ENCODE measurements at regions not wholly inside any gene's neighbourhood (a gene's known extent, or its start where the extent isn't known, plus 50 kb on each side); places are given as distances from the start of the nearest gene placed in this dataset.
"Not testable (repeated sequence)": the region's sequence is repeated elsewhere in the genome, so short reads cannot be mapped to it uniquely, and the experiment has no call there.

DNA sequence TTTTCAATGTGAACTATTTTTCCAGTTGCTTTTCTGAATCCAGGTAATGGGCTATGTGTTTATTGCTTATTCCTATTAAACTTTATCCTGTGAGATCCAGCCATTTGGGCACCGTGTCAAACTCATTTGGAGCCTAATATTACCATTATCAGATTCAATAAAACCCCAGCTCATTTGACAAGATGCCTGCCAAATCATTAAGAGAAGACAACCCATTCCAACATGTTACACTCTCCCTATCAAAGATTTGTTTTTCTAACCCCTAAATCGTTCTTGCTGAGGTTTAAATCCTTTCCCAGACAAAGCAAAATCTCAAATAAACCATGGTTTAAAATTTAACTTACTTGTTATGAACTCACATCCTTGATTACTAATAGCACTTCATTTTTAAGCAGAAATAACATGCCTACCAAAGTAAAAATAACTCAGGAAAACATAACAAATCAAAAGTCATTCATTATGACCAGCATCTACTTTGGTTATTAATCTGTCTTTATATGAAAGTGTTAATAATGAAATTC, 130.0 kb upstream of the TCF21 start:
- no peak for DNase-seq

GRCh38 chr6:133759524-133759923, 129.4 kb upstream of the TCF21 start:
- no peak for DNase-seq

DNA sequence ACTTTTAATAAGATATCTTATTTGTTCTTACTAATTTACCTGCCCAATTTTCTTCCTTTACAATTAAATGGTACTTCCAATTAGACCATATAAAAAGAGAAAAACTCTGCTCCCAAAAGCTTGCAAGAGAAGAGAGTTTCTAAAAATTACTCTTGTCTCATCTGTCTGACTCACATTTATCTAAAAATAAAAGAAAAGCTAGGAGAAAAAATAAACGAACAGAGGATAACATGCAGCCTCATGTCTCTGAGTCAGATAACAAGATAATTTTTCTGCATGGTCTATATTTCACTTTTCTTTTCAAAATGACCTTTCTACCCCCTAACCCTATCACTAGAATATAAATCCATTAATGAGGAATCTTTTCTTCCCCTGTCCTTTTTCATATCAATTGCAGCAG, 127.2 kb upstream of the TCF21 start:
- no peak for DNase-seq

DNA sequence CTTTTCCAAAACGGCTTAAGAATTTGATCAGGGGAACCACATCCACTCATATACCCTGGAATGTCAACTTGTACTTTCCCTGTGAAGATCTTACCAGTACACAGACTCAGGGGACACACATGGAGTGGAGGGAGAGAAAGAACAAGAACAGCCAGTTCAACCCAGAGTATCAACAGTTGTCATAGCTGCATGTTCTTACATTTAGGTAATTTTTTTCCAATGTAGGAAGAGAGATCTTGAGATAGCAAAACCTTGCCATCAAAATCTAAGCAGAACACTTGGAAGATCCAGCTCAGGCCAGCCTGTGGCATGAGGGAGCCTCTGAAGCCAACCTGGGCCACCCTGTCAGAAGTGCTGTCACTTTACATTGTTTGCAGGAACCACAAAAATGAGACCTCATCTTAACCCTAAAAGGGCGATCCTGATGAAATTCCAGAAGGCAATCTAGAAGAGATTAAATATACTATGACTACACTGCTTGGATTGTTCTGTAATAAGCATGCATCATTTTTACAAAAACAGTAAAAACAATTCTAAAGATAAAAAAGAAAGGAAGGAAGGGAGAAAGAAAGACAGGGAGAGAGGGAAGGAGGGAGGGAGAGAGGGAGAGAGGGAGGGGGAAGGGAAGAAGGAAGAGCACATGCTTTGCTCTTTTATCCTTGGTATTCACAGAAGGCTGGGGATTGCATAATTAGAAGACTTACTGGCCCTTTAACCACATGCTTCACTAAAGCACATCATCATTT, 124.7 kb upstream of the TCF21 start:
- no peak for DNase-seq

- no peak for DNase-seq
Observed at GRCh38 chr6:133764754-133765208, 124.1 kb upstream of the TCF21 start.

DNA sequence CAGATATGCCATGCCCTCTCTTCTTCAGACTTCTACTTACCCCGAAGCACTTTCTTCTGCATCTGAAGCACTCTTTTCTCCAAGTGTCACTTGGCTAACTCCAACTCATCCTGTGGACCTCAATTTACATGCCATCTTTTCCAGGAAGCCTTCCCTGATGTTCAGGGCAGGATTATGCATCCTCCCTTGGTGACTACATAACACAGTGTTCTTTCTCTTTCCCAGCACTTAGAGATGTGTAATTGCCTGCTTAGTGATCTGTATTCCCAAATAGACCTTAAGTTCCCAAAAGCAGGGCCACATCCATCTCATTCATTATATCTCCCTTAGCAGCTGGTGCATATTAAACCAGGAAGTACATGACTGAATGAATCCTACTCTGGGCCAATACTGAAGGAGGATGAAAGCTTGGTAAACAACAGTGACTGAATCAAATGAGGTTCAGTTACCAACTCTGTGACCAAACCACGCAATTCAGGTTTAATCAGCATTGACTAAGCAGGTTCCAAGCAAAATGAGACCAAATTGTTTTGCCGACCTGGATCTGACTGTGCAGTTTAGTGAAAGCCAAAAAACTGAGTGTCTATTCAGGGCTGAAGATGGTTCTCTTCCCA, 121.4 kb upstream of the TCF21 start:
- no peak for DNase-seq

DNA sequence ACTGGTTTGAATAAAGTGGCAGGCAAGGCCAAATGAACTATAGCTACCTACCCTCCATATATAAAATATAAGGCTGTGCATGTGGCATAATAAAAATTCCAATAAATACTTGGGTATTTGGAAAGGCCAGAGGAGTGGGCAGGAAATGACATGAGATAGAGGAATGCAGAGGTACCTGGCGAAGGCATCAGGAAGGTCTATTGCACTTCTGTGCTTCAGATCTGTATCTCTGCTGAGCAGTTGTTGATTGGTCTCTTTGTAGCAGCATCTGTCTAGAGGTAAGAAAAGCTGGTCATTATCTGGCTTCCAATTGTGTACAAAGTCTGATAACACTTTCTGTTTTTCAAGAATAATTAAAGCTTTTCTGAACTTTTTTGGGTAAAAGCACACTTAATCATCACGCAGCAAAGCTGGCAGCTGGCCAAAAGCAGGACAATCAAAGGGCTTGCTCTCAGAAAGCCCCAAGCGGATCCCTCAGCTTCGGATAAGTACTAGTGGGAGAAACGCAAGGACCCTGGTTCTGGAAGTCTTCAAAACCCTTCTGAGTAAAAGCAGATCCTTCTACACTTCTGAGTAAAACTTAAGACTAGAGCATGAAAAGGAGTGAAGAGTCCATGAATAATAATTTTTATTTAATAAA, 120.1 kb upstream of the TCF21 start:
- DNase-seq = no peak

DNA sequence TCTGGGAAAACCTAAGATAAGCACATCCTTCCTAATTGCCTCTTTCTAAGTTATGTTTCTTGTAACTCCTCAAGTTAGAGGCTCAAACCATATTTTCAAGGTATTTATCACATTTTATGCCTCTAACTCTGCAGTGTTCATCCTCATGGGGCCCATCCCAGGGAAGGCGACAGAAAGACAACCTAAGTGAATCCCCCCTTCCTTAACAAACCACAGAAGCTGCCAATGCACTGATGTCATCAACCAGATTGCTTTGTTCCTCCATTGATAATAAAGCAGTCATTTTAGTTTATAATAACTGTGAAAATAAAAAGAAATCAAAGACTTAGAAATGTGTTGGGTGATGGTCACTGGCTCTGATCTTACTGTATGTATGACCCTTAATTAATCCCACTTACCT, 119.5 kb upstream of the TCF21 start:
- no peak for DNase-seq

- no peak for DNase-seq
Observed at GRCh38 chr6:133772567-133772966, 116.3 kb upstream of the TCF21 start.

DNA sequence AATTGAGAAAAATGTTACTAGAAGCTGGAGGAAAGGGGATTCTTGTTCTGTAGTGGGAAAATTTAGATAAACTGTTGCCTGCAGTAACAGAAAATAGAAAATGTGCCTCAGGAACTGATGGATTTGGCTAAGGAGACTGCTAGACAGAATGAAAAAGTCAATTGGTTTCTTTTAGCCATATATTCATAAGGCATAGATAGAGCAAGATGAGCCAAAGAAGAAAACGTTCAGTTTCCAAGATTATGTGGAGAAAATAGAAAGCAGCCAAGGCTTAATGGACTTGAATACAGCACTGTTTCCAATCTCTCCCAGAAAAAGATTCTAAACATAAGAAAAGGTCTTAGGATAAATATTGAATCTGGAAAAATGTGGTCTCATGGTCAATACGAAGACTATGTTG, 115.1 kb upstream of the TCF21 start:
- no peak for DNase-seq

DNA sequence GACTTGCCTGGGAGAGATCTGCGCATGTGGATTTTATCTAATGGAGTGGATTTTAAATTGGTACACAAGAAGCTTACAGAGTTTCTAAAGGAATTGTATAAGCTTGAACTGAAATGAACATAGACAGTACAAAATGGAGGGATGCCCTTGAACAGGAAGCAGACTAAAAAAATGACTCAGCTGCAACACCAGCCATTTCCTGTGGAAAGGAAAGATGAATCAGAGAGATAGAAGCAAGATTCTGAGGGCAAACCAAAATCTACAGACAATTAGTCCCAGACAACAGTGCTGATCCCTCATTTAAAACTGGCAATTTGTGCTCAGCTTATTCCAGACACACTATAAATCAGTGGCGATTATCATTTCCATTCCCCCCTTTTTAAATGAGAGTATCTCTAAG, 114.6 kb upstream of the TCF21 start:
- no peak for DNase-seq

DNA sequence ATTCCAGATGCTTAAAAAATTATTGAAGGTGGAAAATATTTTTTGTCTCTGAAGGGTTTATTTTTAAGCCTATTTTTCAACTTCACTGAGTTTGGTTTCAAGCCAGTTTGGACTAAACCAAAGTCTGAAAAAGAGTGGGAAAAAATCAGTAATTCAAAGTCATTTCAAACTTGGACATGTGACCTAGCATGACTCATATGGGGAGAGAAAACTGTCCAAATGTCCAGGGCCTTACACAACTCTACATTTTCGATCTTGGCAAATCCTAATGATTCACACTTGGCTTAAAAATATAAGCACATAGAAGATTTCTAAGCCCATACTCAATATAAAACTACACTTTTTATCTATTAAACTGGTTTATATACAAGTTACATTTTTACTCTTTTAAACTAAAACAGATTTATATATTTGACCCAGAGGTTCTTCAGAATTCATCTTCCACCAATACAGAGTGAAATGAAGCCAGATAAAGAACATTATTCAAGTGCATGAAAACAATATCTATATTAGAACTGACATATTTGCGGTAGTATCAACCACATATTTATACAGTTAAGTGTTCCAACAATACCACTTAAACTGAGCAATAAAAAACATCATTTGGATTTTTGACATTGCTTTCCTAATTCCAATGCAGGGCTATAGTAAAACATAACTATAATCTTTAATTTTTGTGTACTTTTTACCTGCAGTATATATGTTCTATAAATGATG, 110.3 kb upstream of the TCF21 start:
- no peak for DNase-seq

GRCh38 chr6:133779916-133780695, 108.8 kb upstream of the TCF21 start:
- DNase-seq = no peak

GRCh38 chr6:133786016-133786415, 102.9 kb upstream of the TCF21 start:
- DNase-seq = no peak

DNA sequence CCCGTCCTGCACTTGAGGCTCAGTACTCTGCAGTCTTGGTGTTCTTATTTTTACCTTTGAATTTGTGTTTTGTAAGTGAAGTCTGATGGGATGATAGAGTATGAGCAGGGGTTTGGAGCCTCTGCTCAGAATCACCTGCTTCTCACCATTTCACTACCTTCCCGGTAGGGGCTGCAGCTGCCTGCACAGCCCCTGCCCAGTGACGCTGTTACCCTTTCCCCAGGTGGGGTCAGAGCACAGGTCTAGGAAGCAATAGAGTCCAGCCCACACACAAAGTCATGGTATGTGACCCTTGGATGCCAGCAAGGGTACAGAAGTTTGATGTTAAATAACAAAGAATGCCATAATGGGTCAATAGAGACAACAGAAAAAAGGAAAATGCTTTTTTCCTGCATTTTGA, 101.8 kb upstream of the TCF21 start:
- no peak for DNase-seq

DNA sequence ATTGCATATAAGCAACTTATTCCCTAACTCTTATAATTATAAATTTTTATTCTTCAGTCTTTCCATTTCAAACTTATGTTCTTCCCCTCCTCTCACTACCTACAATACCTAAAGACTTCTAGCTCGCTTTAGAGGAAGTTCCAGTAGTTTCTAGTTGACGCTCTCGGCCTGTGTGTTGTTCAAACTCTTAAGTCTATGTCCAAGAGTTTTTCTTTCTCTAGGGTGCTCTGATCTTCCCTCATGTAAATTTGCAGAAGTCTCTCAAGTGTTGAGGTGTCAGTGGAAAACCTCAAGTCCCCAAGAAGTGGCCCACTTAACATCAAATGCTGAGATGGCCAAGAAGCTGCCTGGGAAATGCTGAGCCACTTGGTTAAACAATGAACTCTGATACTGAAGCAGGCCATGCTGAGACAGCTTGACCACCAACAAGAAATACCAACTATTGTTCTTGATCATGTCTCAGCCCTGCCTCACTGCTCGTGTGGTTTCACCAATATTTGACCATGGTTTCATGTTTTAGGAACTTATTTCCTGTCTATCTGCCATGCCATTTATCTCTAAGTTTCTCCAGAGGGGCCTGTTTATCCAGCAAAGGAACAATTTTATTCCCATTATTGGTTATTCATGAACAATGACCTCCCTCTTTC, 100.9 kb upstream of the TCF21 start:
- no peak for DNase-seq

GRCh38 chr6:133788556-133788955, 100.4 kb upstream of the TCF21 start:
- DNase-seq = no peak

- DNase-seq = not testable (repeated sequence)
Observed at GRCh38 chr6:133789449-133789848, 99.5 kb upstream of the TCF21 start.

DNA sequence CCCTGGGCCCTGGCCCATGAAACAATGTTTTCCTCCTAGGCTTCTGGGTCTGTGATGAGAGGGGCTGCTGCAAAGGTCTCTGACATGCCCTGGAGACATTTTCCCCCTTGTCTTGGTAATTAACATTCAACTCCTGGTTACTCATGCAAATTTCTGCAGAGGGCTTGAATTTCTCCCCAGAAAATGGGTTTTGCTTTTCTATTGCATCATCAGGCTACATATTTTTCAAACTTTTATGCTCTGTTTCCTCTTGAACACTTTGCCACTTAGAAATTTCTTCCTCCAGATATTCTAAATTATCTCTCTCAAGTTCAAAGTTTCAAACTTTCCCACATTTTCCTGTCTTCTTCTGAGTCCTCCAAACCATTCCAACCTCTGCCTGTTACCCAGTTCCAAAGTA, 98.2 kb upstream of the TCF21 start:
- not testable (repeated sequence) for DNase-seq

DNA sequence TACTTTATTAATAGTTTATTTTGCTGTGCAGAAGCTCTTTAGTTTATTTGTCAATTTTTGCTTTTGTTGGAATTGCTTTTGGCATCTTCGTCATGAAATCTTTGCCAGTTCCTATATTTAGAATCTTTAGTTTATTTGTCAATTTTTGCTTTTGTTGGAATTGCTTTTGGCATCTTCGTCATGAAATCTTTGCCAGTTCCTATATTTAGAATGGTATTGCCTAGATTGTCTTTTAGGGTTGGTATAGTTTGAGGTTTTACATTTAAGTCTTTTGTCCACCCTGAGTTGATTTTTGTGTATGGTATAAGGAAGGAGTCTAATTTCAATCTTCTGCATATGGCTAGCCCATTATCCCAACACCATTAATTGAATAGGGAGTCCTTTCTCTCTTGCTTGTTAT, 93.9 kb upstream of the TCF21 start:
- not testable (repeated sequence) for DNase-seq

DNA sequence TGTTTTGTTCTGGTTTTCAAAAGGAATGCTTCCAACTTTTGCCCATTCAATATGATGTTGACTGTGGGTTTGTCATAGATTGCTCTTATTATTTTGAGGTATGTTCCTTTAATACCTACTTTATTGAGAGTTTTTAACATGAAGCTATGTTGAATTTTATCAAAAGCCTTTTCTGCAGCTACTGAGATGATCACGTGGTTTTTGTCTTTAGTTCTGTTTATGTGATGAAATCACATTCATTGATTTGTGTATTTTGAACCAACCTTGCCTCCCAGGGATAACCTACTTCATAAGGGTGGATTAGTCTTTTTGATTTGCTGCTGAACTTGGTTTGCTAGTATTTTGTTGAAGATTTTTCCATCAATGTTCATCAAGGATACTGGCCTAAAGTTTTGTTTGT, 92.7 kb upstream of the TCF21 start:
- no peak for DNase-seq

DNA sequence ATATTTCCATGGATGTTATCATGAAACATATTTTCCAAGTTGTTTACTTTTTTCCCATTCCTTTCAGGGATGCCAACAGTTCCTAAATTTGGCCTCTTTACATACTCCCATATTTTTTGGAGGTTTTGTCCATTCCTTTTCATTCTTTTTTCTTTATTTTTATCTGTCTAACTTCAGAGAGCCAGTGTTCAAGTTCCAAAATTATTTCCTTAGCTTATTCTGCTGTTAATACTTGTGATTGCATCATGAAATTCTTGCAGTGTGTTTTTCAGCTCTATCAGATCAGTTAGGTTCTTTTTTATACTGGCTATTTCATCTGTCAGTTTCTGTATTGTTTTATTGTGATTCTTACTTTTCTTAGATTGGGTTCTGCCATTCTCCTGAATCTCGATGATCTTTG, 89.9 kb upstream of the TCF21 start:
- DNase-seq = no peak
